Parathyroid adenoma (tissue), 2 donors: ENCODE measurements at regions not wholly inside any gene's neighbourhood (a gene's known extent, or its start where the extent isn't known, plus 50 kb on each side); places are given as distances from the start of the nearest gene placed in this dataset.

Experiments
- H2AFZ ChIP-seq: fragments of 300-600 bp; sonication (generic); one replicate; pipeline ENCODE4 v1.7.0; 2017; ENCODE audit warnings: antibody characterized with exemption, mild to moderate bottlenecking
- H3K27ac ChIP-seq: fragments of 300-600 bp; sonication (generic); one replicate; pipeline ENCODE4 v1.7.0; 2017
- H3K27me3 ChIP-seq: fragments of 300-600 bp; sonication (generic); one replicate; pipeline ENCODE4 v1.7.0; 2017; ENCODE audit warnings: low read length; ENCODE audit not compliant: control insufficient read depth, insufficient read depth
- H3K36me3 ChIP-seq: fragments of 300-600 bp; sonication (generic); one replicate; pipeline ENCODE4 v1.7.0; 2017; ENCODE audit warnings: low read length; ENCODE audit not compliant: control insufficient read depth, insufficient read depth
- H3K4me1 ChIP-seq: fragments of 300-600 bp; sonication (generic); one replicate; pipeline ENCODE4 v1.7.0; 2017; ENCODE audit warnings: control low read depth
- H3K4me2 ChIP-seq: fragments of 300-600 bp; sonication (generic); one replicate; pipeline ENCODE4 v1.7.0; 2017; ENCODE audit warnings: low read length
- H3K4me3 ChIP-seq: fragments of 300-600 bp; sonication (generic); one replicate; pipeline ENCODE4 v1.7.0; 2017; ENCODE audit warnings: low read depth, low read length
- H3K79me2 ChIP-seq: fragments of 300-600 bp; sonication (generic); one replicate; pipeline ENCODE4 v1.7.0; 2017; ENCODE audit warnings: control low read depth
- H3K9ac ChIP-seq: fragments of 300-600 bp; sonication (generic); one replicate; pipeline ENCODE4 v1.7.0; 2017; ENCODE audit warnings: mild to moderate bottlenecking
- H3K9me3 ChIP-seq: fragments of 300-600 bp; sonication (generic); one replicate; pipeline ENCODE4 v1.7.0; 2017; ENCODE audit warnings: low read length; ENCODE audit not compliant: control insufficient read depth
- CTCF ChIP-seq: fragments of 300-600 bp; sonication (generic); IDR thresholded peaks from one replicate; pipeline ENCODE4 v1.7.0; 2017; ENCODE audit warnings: antibody characterized with exemption, mild to moderate bottlenecking
- donor health status: primary hyperparathyroidism.

- H3K36me3 ChIP-seq: no peaks in the 10 kb centered on the region
- H2AFZ ChIP-seq: no peak overlapping the region
- no peak overlapping the region for H3K4me2 ChIP-seq
- no peaks in the 10 kb centered on the region for H3K27me3 ChIP-seq
- H3K9me3 ChIP-seq: no peaks in the 10 kb centered on the region
- H3K79me2 ChIP-seq: no peaks in the 10 kb centered on the region
- no peak overlapping the region for H3K9ac ChIP-seq
- no peak overlapping the region for H3K27ac ChIP-seq
- no peak for TF ChIP-seq CTCF
- no peak overlapping the region for H3K4me3 ChIP-seq
- H3K4me1 ChIP-seq: no peaks in the 10 kb centered on the region
These were observed 199.9 kb upstream of the SOX4 start for GRCh38 chr6:21393441-21394165.

DNA sequence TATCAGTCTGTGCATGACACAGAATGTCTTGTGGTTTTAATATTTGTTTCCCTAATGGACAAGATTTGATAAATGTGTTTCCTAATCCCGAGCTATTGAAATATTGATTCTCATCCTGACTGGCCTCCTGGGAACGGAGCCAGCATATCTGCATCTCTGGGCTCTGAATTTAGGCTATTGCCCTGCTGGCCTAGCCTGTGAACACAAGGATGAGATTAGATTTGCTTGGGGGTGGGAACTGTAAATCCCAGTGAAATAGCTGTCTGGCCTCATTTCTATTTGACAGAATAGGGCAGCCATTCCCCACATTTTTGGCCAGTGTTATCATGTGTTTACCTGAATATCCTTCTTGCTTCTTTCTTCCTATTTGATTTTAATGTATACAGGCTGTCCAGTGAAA is 198.4 kb upstream of the SOX4 start:
- Histone ChIP-seq H3K4me2 (no peak overlapping the region), H3K79me2 (no peaks in the 10 kb centered on the region), H3K27me3 (no peaks in the 10 kb centered on the region), H2AFZ (no peak overlapping the region), H3K27ac (no peak overlapping the region), H3K9me3 (no peaks in the 10 kb centered on the region), H3K4me3 (no peak overlapping the region), H3K9ac (no peak overlapping the region), H3K36me3 (no peaks in the 10 kb centered on the region), H3K4me1 (no peaks in the 10 kb centered on the region)
- no peak for TF ChIP-seq CTCF

DNA sequence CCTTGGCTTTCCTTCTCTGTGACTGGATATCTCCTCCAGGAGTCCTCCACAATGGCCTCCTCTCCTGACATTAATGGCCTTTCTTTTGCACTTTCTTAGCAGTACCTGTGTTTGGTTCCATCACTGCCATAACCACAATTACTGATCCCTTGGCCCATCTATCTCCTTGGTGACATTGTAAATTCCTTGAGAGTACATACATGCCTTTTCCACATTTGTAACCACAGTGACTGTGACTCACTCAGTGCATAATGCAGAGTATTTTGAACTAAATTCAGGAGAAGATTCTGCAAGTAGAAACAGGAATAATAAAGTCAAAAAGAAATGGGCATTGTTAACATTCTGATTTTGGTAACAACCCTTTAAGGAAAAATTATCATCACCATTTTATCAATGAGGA is 197.2 kb upstream of the SOX4 start:
- Histone ChIP-seq H3K4me1 (no peaks in the 10 kb centered on the region), H3K27ac (no peak overlapping the region)

DNA sequence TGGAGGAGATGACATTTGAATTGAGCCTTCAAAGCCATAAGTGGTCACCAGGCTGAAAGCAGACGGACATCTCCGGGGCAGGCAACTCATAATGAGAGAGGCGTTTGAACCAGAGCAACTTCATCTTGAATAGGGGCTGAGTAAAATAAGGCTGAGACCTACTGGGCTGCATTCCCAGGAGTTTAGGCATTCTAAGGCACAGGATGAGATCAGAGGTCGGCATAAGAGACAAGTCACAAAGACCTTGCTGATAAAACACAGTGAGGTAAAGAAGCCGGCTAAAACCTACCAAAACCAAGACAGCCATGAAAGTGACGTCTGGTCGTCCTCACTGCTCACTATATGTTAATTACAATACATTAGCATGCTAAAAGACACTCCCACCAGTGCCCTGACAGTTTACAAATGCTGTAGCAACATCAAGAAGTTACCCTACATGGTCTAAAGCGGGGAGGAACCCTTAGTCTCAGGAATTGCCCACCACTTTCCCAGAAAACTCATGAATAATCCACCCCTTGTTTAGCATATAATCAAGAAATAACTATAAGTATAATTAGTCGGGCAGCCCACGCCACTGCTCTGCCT is 194.7 kb upstream of the SOX4 start:
- TF ChIP-seq CTCF: no peak
- no peak overlapping the region for H3K4me3 ChIP-seq
- no peak overlapping the region for H3K27ac ChIP-seq
- no peak overlapping the region for H2AFZ ChIP-seq
- no peak overlapping the region for H3K9ac ChIP-seq
- H3K27me3 ChIP-seq: no peaks in the 10 kb centered on the region
- no peak overlapping the region for H3K4me2 ChIP-seq
- no peaks in the 10 kb centered on the region for H3K36me3 ChIP-seq
- H3K4me1 ChIP-seq: no peaks in the 10 kb centered on the region
- no peaks in the 10 kb centered on the region for H3K79me2 ChIP-seq
- no peaks in the 10 kb centered on the region for H3K9me3 ChIP-seq

More for the DNA sequence above, 197.2 kb upstream of the SOX4 start:
- no peak overlapping the region for H3K4me3 ChIP-seq
- H3K9ac ChIP-seq: no peak overlapping the region
- H3K9me3 ChIP-seq: no peaks in the 10 kb centered on the region
- no peak overlapping the region for H3K4me2 ChIP-seq
- TF ChIP-seq CTCF: no peak
- H3K79me2 ChIP-seq: no peaks in the 10 kb centered on the region
- H3K27me3 ChIP-seq: no peaks in the 10 kb centered on the region
- no peaks in the 10 kb centered on the region for H3K36me3 ChIP-seq
- H2AFZ ChIP-seq: no peak overlapping the region

- Histone ChIP-seq H3K4me3 (no peak overlapping the region), H3K79me2 (no peaks in the 10 kb centered on the region), H3K36me3 (no peaks in the 10 kb centered on the region), H3K9ac (no peak overlapping the region), H3K27ac (no peak overlapping the region), H3K4me1 (no peaks in the 10 kb centered on the region), H3K27me3 (no peaks in the 10 kb centered on the region), H2AFZ (no peak overlapping the region), H3K9me3 (no peaks in the 10 kb centered on the region), H3K4me2 (no peak overlapping the region)
- no peak for TF ChIP-seq CTCF
These were observed 191.2 kb upstream of the SOX4 start for GRCh38 chr6:21402368-21402767.
